ENCODE measurements at regions not wholly inside any gene's neighbourhood (a gene's known extent, or its start where the extent isn't known, plus 50 kb on each side); places are given as distances from the start of the nearest gene placed in this dataset.

GRCh38 chr2:14737201-14737600, 104.7 kb downstream of the LRATD1 start:
- no peak for DNase-seq
- intact Hi-C loops (cut with DNase I): no loop called here
- WGBS, 2 donors: 26 to 38% methylated on average over 1 of the region's 1 CpG
- Histone ChIP-seq H3K36me3 (no peaks in the 10 kb centered on the region), H3K4me1 (no peaks in the 10 kb centered on the region), H3K9me3 (no peaks in the 10 kb centered on the region), H3K27ac (no peak overlapping the region), H3K27me3 (no peaks in the 10 kb centered on the region), H3K4me3 (no peak overlapping the region)
- TF ChIP-seq POLR2A (IDR thresholded peaks at IDR 0.05): no peak
- TF ChIP-seq CTCF (IDR thresholded peaks at IDR 0.05): no peak

DNA sequence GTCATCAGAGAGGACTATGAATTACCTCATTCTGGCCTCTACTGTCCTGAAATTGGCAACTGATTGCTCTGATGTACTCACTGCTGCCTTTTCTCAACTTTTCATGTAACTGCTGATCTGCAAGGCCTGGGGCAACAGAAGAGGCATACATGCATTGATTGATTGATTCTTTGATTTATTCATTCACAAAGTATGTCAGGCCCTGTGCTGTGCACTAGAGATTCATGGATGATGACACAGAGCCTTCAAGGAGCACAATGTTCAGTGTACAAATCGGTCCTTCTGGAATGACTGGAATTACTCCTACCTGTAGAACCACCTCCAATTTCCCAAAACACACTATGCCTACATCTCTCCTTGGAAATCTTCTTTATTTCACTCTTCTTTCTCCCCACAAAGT, 111.3 kb downstream of the LRATD1 start:
- H3K9me3 ChIP-seq: no peaks in the 10 kb centered on the region
- DNase-seq: no peak
- H3K36me3 ChIP-seq: no peaks in the 10 kb centered on the region
- no peak overlapping the region for H3K4me3 ChIP-seq
- TF ChIP-seq POLR2A (IDR thresholded peaks at IDR 0.05) (no peak), CTCF (IDR thresholded peaks at IDR 0.05) (no peak)
- H3K4me1 ChIP-seq: peaks cover 0 to 8% (median 0%) of the 10 kb centered on the region in 3 donors
- no peaks in the 10 kb centered on the region for H3K27me3 ChIP-seq
- H3K27ac ChIP-seq: no peak overlapping the region
- intact Hi-C loops (cut with DNase I): no loop called here
- WGBS, 2 donors: 36 to 50% methylated on average over 1 of the region's 1 CpG

DNA sequence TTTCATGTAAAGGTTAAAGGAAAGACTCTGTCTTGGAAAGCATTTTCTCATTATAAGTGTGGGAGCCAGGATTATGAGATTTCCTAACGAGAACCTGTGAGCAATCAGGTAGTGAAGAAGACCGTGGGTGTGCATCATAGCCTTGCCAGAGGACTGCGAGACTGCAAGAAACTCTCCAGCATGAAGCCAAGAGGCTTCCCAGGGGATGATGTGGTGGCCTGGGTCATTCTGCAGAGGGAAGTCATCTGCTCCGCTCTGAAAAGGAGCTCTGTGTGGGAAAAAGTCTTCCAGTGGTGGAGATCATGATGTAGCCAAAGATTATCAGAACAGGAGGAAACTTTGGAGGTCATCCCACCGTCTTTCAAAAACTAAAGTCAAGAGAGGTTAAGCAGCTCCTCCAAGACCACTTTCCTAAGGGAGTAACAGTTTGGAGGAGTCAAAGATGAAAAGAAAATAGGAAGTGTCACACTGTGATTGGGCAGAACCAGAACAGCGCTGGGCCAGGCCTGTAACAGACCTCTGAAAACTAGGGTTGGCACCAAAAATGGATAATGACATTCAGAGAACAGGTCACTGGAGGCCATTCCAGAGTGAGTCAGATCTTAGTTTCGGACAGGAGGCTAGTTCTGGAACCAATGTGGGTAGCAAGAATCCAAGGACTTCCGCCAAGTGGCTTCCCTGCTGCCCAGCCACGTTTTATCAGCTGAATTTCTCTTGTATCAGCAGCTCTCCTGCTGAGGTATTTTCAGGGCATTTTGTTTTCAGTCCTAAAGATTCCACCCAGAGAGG, 113.0 kb downstream of the LRATD1 start:
- H3K27ac ChIP-seq: no peak overlapping the region
- H3K9me3 ChIP-seq: no peaks in the 10 kb centered on the region
- H3K4me3 ChIP-seq: no peak overlapping the region
- H3K4me1 ChIP-seq: peaks cover 0 to 18% (median 0%) of the 10 kb centered on the region in 3 donors
- WGBS, 2 donors: 72 to 77% methylated on average over 9 of the region's 9 CpGs
- H3K27me3 ChIP-seq: no peaks in the 10 kb centered on the region
- intact Hi-C loops (cut with DNase I): no loop called here
- H3K36me3 ChIP-seq: no peaks in the 10 kb centered on the region
- no peak for TF ChIP-seq CTCF (IDR thresholded peaks at IDR 0.05)
- TF ChIP-seq POLR2A (IDR thresholded peaks at IDR 0.05): no peak
- no peak for DNase-seq

GRCh38 chr2:14746133-14746532, 113.6 kb downstream of the LRATD1 start:
- Histone ChIP-seq H3K27ac (no peak overlapping the region), H3K4me3 (no peak overlapping the region), H3K9me3 (no peaks in the 10 kb centered on the region), H3K27me3 (no peaks in the 10 kb centered on the region), H3K36me3 (no peaks in the 10 kb centered on the region), H3K4me1 (peaks cover 0 to 20% (median 0%) of the 10 kb centered on the region in 3 donors)
- WGBS, 2 donors: 94 to 97% methylated on average over 7 of the region's 7 CpGs
- DNase-seq: no peak
- TF ChIP-seq POLR2A (IDR thresholded peaks at IDR 0.05) (no peak), CTCF (IDR thresholded peaks at IDR 0.05) (no peak)
- intact Hi-C loops (cut with DNase I): no loop called here

DNA sequence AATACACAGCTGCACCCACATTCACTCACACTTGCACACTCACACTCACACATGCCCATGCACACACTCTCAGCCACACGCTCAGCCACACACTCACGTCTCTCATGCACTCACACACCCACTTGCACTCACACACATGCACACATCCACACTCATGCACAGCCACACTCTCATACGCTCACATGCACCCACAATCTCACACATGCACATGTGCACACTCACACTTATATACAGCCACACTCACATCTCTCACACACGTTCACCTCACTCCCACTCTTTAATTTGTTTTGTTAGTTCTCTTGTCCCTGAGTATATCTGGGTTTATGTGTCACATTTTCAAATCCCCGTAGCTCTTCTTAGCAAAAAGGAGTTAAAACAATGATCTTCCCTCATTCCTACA, 114.9 kb downstream of the LRATD1 start:
- H3K27ac ChIP-seq: no peak overlapping the region
- TF ChIP-seq CTCF (IDR thresholded peaks at IDR 0.05) (no peak), POLR2A (IDR thresholded peaks at IDR 0.05) (no peak)
- intact Hi-C loops (cut with DNase I): no loop called here
- H3K36me3 ChIP-seq: no peaks in the 10 kb centered on the region
- no peak for DNase-seq
- no peaks in the 10 kb centered on the region for H3K9me3 ChIP-seq
- H3K4me1 ChIP-seq: peaks cover 0 to 28% (median 0%) of the 10 kb centered on the region in 3 donors
- H3K4me3 ChIP-seq: no peak overlapping the region
- 90 to 91% methylated on average over 5 of the region's 5 CpGs for WGBS, 2 donors
- no peaks in the 10 kb centered on the region for H3K27me3 ChIP-seq
